T47D (cell line): ENCODE measurements at regions not wholly inside any gene's neighbourhood (a gene's known extent, or its start where the extent isn't known, plus 50 kb on each side); places are given as distances from the start of the nearest gene placed in this dataset.
A peak's percentile ranks its signal among the peaks of the same experiment; 100 is the strongest.

ENCODE experiments used
- DNase-seq, 2 experiments: peaks; one replicate each; pipeline versions ENCODE4 v3.0.0 to v3.0.0-alpha.2; 2011 to 2012; ENCODE audit warnings: low read depth in 1 of 2, low spot score in 1 of 2
- JUND ChIP-seq: IDR thresholded peaks from 2 replicates; pipeline ENCODE4 v1.6.1; 2012; ENCODE audit warnings: low read depth
- in situ Hi-C: cut with HindIII; loops from 2 replicates; pipeline ENCODE4 v1.10.0; 2016; ENCODE audit warnings: low sequenced_read_pairs, low pct_unique_long_range_greater_than_20kb

DNA sequence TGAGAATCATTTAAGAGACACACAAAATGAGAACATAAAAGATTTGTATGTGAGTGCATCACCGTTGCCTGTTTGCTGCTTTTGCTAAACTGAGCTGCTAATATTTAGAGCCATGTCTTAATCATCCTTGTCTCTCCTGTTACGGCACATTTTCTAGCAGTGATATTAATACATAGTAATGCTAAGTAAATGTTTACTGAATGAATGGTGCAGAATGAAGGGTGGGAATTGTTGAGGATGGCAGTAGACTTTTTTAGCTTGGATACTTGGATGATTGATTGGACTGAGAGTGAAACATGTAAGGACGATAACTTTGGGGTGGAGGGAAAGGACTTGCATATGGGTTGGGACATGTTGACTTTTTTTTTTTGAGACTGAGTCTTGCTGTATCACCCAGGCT lies 102.3 kb upstream of the ABCA1 start:
- TF ChIP-seq JUND, result no peak
- DNase-seq, result no peak
- in situ Hi-C loops, result no loop called here

GRCh38 chr9:105037139-105037538 lies 109.2 kb upstream of the ABCA1 start:
- no peak for DNase-seq
- in situ Hi-C loops, result no loop called here
- TF ChIP-seq JUND, result no peak

DNA sequence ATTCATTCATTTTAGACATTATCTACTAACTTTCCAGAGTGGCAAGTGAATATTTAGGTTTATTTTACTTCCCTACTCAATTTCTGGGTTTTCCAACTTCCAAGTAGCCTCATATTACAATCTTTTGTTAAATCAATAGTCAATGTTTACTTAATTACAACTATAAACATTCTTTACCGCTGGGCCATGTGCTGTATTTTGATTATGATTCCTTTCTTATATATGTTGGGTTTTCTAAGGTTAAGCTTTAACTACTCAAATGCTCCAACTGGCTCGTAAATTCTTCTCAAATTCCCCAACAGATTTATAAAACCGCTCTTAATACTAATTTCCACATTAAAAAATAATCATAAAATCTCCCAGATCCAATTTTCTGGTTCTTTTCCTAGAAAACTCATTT lies 110.1 kb upstream of the ABCA1 start:
- DNase-seq, result no peak
- TF ChIP-seq JUND, result no peak
- in situ Hi-C loops, result no loop called here

- in situ Hi-C loops, result no loop called here
- TF ChIP-seq JUND, result no peak
- DNase-seq, result peak in 1 of 2 experiments; percentile 33
These were observed 111.3 kb upstream of the ABCA1 start for GRCh38 chr9:105039175-105039799.

GRCh38 chr9:105043370-105043936 lies 115.5 kb upstream of the ABCA1 start:
- TF ChIP-seq JUND, result no peak
- in situ Hi-C loops, result no loop called here
- no peak for DNase-seq

DNA sequence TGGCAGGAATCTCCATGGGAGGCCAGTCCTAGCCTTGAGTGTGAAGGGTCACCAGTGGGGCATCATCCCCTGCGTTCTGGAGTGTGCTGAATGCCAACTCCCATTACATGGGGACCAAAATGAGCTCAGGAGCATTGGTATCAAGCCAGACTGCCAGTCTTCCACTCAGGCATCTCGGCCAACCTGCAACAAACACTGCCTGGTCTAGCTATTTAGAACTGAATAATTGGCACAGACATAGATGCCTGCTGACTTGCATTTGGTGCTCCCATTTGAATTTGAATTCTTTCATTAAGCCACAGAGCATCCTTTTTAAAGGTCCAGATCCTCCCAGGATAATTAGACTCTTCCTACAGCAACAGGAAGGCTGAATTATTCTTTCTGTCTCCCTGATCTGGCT lies 116.6 kb upstream of the ABCA1 start:
- in situ Hi-C loops, result no loop called here
- DNase-seq, result no peak
- TF ChIP-seq JUND, result no peak

DNA sequence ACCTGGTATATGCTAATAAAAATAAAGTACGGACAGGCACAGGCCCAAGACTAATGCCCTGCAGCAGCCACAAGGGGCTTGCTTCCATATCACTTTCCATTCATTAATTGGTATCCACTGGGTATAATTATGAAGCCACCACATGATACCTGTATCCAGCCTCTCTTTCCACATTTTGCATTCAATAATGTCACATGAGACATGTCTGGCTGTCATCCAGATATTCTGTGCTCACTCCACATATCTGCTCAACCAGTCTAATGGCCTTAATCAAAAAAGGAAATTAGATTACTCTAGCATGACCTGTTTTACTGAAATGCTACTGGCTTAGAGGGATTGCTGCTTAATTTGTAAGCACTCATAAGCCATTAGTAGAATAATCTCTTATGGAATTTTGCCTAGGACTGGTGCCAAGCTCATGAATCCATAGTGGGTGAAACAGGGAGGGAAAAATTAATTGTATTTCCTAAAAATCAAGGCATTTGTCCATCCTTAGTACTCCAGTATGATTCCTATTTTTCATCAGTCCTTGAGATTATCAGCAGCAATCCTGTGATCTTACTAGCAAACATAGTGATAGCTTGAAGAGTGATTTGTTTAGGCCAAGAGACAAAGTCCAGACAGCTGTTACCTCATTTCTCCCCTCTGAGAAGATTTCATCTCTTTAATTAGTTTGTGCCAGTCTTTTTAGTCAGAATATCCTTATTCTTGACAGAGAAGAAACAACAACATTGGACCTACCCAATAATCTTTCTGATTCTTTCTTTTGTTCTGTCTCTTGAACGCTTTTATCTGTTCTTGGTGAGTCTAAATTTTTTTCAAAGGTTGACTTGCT lies 119.2 kb upstream of the ABCA1 start:
- DNase-seq, result no peak
- TF ChIP-seq JUND, result no peak
- in situ Hi-C loops, result no loop called here

GRCh38 chr9:105047742-105048041 lies 119.7 kb upstream of the ABCA1 start:
- in situ Hi-C loops, result no loop called here
- no peak for TF ChIP-seq JUND
- DNase-seq, result no peak

GRCh38 chr9:105048331-105048730 lies 120.4 kb upstream of the ABCA1 start:
- in situ Hi-C loops, result no loop called here
- no peak for TF ChIP-seq JUND
- no peak for DNase-seq

DNA sequence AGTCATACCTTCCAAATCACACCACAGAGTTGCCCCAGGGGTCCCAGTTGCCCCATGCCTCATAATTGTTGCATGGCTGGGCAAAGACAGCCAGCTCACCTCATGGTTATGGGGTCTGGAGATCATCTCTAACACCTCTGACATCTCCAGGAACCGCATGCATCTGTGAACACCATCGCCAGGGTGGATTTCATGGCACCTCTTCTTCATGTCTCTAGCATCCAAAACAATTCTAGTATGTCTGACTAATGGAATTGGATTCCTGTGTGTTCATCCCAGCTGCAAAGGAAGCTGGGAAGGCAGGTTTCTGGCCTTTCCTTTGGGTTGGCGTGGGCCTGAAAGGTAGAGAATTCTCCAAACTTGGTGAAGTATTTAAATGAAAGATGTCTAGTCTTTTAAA lies 122.3 kb upstream of the ABCA1 start:
- DNase-seq, result no peak
- no peak for TF ChIP-seq JUND
- in situ Hi-C loops, result no loop called here

- TF ChIP-seq JUND, result no peak
- in situ Hi-C loops, result no loop called here
- DNase-seq, result no peak
These were observed 123.9 kb upstream of the ABCA1 start for GRCh38 chr9:105051897-105052296.

DNA sequence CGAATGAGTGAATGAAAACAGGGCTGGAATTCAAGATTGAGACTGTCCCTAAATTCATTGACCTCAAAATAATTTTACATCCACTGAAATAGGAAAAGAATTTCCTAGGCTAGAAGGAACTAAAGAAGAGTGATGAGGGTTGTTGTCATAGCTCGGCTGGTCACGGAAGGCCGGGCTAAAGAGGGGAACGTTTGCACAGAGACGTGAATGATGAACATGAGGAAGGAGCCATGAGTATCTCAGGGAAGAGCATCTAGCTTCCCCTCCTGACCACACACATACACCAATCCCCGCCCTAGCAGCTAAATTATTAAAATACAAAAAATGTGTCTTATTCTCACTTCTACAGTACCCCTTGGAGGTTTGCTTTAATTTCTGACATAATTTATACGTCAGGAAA lies 124.4 kb upstream of the ABCA1 start:
- in situ Hi-C loops, result no loop called here
- no peak for DNase-seq
- TF ChIP-seq JUND, result no peak

GRCh38 chr9:105053209-105053652 lies 125.3 kb upstream of the ABCA1 start:
- no peak for TF ChIP-seq JUND
- in situ Hi-C loops, result no loop called here
- no peak for DNase-seq
